ENCODE measurements at regions not wholly inside any gene's neighbourhood (a gene's known extent, or its start where the extent isn't known, plus 50 kb on each side); places are given as distances from the start of the nearest gene placed in this dataset.
"Not testable (repeated sequence)": the region's sequence is repeated elsewhere in the genome, so short reads cannot be mapped to it uniquely, and the experiment has no call there.

DNA sequence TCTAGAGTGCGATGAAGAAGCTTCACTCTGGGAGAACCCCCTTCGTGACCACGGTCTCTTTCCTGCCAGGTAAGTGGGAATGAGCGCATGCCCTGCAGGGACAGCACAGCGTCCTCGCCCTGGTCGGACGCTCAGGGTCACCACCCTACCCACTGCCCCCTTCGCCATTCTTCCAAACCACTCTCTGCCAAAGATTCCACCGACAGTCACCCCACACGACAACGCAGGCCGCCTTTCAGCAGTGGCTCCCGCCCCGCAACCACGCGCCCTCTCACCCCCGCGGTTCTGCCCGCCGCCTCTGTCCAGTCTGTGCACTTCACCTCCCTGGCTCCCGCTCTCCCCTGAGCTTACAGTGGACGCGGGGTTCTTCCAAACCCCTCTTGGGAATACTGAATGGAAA is 82.3 kb upstream of the FCGR1A start:
- not testable (repeated sequence) for DNase-seq (ENCODE audit: low spot score)

DNA sequence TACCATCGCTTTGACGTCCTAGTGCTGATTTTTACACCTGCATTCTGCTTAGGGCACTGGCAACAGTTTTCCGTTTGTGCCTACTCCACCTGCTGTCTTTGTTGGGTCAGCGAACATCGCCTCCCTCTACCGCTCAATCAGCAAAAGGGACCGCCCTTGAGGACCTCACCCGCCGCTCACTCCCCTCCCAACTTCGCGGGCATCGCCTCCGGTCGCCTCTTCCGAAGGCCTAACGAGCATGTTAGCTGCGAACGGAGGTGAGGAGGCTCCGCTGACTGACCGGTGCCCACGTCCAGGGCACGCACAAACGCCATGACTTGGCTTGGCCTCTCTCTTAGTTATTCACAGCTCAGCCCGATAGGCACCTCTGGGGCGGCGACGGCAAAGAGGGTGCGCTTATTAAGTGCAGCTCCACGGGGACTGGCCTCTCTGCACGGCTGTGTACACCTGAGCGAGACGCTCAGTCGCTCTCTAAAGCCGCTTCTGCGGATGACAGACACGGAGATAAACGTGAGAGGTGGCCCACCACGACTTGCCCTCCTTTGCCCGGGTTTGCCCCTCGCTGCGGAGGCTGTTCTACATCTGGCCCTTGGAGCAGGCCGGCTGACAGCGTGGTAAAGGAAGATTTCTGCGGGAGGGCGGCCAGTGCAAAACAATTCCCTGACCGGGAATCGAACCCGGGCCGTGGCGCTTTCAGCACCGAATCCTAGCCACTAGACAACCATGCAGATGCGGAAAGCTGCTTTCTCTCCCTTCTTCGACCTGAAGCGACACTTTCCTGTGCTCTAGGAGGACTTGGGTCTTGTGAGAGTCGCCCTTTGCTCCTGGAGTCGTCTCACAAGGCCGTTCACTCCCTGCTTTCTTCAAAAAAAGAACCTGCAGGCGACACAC is 81.6 kb upstream of the FCGR1A start:
- not testable (repeated sequence) for DNase-seq (ENCODE audit: low spot score)

DNA sequence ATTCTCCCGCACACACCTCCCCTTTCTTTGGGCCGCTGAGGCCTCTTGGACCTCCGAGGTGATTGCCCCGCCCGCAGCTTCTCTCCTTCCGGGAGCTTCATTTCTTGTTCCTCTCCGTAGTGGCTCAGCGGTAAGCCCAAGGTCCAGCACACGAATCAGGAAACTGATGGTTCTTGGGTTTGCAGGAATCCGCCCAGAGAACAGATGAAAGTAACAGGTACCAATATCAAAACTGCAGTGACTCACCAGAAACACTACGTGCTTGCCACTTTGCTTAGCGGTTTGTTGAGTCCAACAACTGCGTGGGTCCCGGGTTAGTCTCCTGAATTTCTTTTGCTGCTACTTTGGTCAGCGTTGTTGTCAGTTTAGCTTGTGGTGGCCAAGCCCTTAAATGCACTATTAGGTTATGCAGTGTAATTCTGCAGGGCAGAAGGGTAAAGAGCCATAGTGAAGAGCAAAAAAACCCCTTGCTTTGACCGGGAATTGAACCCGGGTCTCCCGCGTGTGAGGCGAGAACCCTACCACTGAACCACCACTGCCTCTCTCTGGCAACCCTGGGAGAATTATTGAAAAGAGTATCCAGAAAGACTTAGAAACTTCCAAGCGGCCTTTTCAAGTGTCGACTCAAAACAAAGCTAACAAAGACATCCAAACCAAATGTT is 74.2 kb upstream of the FCGR1A start:
- peak; percentile 43 for DNase-seq (ENCODE audit: low spot score)

DNA sequence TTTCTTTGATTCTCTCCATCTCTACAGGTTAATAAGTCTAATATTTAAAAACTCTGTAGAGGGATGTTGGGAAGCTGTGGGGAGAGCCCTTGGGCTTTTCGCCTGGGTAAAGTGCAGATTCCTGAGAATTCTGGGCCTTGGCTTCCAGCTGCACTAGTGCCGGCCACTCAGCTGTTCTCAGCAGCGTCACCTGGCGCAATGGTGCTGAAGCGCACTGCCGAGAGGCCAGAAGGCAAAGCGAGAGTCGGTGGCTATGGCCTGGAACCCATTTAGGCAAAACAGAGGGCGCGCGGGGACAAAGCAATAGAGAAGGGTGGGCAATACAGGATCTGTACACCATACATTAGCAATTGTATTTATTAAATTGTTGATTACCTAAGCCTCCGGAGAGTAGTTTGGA is 70.8 kb upstream of the FCGR1A start:
- not testable (repeated sequence) for DNase-seq (ENCODE audit: low spot score)

DNA sequence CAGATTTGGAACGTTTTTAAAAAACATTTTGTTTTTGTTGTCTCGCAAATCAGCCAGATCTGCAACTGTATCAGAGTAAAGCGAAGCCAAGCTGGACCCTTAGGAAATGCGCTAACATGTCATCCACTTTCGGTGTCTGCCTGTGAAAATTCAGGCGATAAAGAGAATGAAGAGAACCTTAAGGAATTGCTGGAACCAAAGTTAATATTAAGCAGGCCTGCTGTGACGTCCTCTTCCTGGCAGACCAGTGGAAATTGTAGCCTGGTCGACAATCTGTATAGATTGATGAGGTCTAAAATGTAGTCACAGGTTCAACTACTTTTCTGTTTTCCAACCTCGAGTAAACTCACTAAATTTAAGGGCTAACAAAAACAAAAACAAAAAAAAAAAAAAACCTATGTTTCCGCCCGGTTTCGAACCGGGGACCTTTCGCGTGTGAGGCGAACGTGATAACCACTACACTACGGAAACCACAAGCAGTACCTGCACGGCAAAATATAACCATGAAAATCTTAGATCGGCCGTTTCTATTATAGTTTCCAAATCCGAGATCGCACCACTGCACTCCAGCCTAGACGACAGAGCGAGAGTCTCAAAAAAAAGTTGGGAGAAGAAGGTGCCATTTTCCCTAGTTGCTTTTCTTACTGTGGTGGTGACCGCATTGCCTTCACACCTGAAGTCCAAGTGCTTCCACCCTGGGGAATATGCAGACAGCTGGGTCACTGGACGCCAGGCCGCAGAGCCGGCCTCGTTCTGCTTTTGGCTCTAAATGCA is 70.2 kb upstream of the FCGR1A start:
- peak; percentile 47 for DNase-seq (ENCODE audit: low spot score)

DNA sequence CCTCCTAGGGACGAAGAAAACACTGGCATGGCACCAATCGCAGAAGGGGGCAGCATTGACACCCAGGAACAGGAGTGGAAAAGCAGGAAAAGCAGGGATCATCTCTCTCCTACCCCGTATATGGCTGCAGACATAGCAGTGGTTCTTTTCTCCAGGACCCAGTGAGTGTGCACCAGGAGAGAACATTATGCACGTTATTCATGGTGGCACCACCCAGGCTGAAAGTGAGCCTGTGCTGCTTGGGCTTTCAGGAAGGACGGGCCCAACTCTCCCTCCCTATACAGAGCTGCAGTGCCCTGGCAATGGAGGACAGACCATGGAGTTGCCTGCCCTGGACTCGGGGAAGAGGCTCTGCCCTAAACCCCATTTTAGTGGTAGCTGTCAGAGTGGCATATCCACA is 69.0 kb upstream of the FCGR1A start:
- DNase-seq (ENCODE audit: low spot score), result not testable (repeated sequence)

DNA sequence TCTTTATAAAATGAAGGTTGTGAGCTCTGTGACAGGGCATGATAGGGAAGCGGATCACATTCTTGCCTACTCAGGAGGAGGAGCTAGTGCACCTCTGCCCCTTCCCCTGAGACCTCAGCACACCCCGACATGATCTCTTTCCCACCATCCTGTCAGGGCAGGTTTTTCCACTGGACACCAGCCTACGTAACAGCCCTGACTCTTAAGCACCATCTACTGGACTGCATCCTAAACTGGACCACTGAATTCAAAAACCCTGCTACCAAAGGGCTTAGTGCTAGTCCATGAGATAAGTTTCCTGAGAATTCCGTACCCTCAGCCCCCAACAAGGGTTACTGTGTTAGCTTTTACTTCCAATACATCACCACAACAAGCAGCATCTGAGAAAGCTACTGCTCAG is 68.5 kb upstream of the FCGR1A start:
- DNase-seq (ENCODE audit: low spot score), result not testable (repeated sequence)

DNA sequence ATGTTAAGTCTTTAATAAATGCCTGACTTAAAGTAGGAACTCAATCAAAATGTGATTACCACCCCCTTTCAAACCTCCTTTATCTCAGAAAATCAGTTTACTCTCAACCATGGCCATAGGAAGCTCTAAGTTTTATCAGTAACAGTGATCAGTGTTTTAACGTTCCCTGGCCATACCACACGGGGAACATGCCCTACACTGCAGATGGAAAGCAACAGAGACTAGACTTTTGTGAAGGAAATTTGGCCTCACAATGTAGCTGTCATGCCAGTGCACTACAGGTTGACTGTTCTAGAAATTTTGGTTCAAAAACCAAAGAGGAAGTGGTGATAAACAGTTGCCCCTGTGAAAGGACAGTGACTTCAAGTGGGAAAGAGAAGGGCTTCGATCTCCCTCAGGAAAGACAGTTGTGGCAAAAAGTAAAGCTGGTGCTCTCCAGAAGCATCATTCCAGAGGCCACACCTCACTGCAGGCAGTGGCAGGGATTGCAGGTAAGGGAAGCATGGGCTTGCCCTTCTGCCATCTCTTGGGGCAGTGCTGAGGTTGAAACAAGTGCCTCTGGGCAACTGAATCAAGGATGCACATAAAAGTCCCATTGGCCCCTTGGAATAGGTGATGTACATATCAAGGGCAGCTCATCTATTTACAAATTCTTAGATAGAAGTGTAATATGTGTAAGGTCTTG is 57.7 kb upstream of the FCGR1A start:
- DNase-seq (ENCODE audit: low spot score), result not testable (repeated sequence)

DNA sequence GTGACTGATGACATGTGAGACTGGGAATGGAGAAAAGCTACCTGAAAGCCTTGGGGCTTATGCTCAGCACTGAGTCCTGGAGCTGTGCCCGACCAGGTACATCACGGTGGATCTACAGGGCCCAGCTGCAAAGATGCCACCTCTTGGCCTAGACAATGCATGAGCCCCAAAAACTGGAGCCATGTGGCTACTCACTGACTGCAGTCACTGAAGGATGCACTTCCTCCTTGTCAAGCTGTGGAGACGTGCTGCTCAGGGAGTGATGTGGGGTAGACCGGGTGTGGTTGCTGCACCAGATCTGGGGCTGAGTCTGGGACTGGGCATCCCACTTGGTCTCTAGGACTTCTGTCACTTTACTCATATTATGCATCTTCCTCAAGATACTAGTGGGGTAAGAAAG is 55.8 kb upstream of the FCGR1A start:
- DNase-seq (ENCODE audit: low spot score), result not testable (repeated sequence)

DNA sequence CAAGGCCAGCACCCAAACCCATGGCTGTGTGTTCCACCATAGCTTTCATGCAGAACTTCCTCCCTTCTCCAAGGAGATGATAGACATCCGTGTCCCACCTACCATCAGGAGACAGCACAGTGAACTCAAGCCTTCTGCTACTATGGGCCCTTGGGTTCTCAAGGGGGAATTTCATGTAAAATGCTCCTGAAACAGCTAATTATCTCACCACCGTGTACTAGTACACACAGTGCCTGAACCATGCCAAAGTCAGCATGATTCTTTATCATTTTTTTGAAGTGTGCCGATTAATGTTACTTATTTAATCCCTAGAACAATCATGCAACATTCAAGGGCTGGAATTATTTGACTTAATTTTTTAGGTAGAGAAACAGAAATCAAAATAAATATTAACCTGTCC is 53.9 kb upstream of the FCGR1A start:
- not testable (repeated sequence) for DNase-seq (ENCODE audit: low spot score)

Measured in kidney capillary endothelial cell (primary cell).